ENCODE measurements at regions not wholly inside any gene's neighbourhood (a gene's known extent, or its start where the extent isn't known, plus 50 kb on each side); places are given as distances from the start of the nearest gene placed in this dataset.

DNA sequence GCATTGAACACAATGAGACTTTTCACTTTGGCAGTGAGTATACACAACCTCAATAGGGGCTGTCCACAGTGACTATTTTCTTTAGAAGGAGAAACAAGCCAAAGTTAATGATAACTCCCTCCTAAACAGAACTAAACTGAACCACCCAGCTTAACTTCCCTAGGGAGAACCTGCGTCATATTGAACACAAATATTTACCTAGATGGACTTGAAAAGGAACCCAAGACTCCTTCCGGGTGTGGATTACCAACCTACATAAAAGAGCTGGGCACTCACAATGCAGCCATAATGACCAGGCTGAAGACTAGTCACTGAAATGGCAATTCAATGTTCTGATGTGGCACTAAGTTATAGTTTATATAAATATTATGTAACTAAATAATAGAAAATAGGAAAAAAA lies 160.6 kb downstream of the IBTK start:
- ATAC-seq (ENCODE audit: low FRiP score in 2 of 2), result no peak

GRCh38 chr6:82085701-82086100 lies 161.8 kb downstream of the IBTK start:
- no peaks in the 10 kb centered on the region for H3K9me3 ChIP-seq
- no peaks in the 10 kb centered on the region for H3K4me1 ChIP-seq
- DNase-seq, result no peak
- 53 to 56% methylated on average over 5 of the region's 5 CpGs for WGBS, 2 donors
- no peak for ATAC-seq (ENCODE audit: low FRiP score in 2 of 2)
- no peaks in the 10 kb centered on the region for H3K36me3 ChIP-seq
- no peak overlapping the region for H3K4me3 ChIP-seq
- H3K27ac ChIP-seq, result no peak overlapping the region
- H3K27me3 ChIP-seq, result no peaks in the 10 kb centered on the region
- TF ChIP-seq EP300 (IDR thresholded peaks at IDR 0.05) (no peak), POLR2AphosphoS5 (IDR thresholded peaks at IDR 0.05) (no peak), POLR2A (IDR thresholded peaks at IDR 0.05) (no peak), CTCF (IDR thresholded peaks at IDR 0.05) (no peak)

More for the DNA sequence above, 160.6 kb downstream of the IBTK start:
- no peaks in the 10 kb centered on the region for H3K9me3 ChIP-seq
- H3K36me3 ChIP-seq, result no peaks in the 10 kb centered on the region
- no peak overlapping the region for H3K27ac ChIP-seq
- TF ChIP-seq CTCF (IDR thresholded peaks at IDR 0.05) (no peak), POLR2A (IDR thresholded peaks at IDR 0.05) (no peak), EP300 (IDR thresholded peaks at IDR 0.05) (no peak), POLR2AphosphoS5 (IDR thresholded peaks at IDR 0.05) (no peak)
- H3K4me3 ChIP-seq, result no peak overlapping the region
- no peaks in the 10 kb centered on the region for H3K27me3 ChIP-seq
- H3K4me1 ChIP-seq, result no peaks in the 10 kb centered on the region
- WGBS, 2 donors, result 65 to 69% methylated on average over 2 of the region's 2 CpGs
- no peak for DNase-seq

GRCh38 chr6:82084324-82084920 lies 163.1 kb downstream of the IBTK start:
- Histone ChIP-seq H3K4me3 (no peak overlapping the region), H3K9me3 (no peaks in the 10 kb centered on the region), H3K27ac (no peak overlapping the region), H3K27me3 (no peaks in the 10 kb centered on the region), H3K4me1 (no peaks in the 10 kb centered on the region), H3K36me3 (no peaks in the 10 kb centered on the region)
- no peak for TF ChIP-seq CTCF (IDR thresholded peaks at IDR 0.05)
- TF ChIP-seq POLR2A (IDR thresholded peaks at IDR 0.05), result no peak
- TF ChIP-seq EP300 (IDR thresholded peaks at IDR 0.05), result no peak
- no peak for TF ChIP-seq POLR2AphosphoS5 (IDR thresholded peaks at IDR 0.05)
- no peak for DNase-seq
- WGBS, 2 donors, result 67 to 84% methylated on average over 2 of the region's 2 CpGs
- no peak for ATAC-seq (ENCODE audit: low FRiP score in 2 of 2)

DNA sequence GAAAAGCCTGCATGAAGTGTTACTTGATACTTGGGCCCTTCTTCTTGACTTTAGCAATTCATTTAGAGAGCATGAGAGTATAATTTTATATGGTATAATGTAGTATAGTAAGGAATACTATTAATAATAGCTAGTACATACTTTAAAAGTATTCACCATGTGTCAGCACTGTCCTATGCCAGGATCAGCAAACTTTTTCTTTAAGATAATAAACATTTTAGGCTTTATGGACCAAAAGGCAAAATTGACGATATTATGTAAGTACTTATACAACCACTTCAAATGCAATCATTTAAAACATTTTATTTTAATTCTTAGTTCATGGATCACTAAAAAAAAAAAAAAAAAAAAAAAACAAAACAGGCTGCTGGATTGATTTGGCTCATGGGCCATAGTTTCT lies 163.9 kb downstream of the IBTK start:
- no peaks in the 10 kb centered on the region for H3K4me1 ChIP-seq
- ATAC-seq (ENCODE audit: low FRiP score in 2 of 2) (no peak), DNase-seq (no peak)
- no peaks in the 10 kb centered on the region for H3K27me3 ChIP-seq
- WGBS, 2 donors, result 87 to 91% methylated on average over 1 of the region's 1 CpG
- no peak overlapping the region for H3K4me3 ChIP-seq
- H3K9me3 ChIP-seq, result no peaks in the 10 kb centered on the region
- H3K36me3 ChIP-seq, result no peaks in the 10 kb centered on the region
- no peak overlapping the region for H3K27ac ChIP-seq
- TF ChIP-seq POLR2A (IDR thresholded peaks at IDR 0.05), result no peak
- no peak for TF ChIP-seq CTCF (IDR thresholded peaks at IDR 0.05)
- no peak for TF ChIP-seq EP300 (IDR thresholded peaks at IDR 0.05)
- no peak for TF ChIP-seq POLR2AphosphoS5 (IDR thresholded peaks at IDR 0.05)

DNA sequence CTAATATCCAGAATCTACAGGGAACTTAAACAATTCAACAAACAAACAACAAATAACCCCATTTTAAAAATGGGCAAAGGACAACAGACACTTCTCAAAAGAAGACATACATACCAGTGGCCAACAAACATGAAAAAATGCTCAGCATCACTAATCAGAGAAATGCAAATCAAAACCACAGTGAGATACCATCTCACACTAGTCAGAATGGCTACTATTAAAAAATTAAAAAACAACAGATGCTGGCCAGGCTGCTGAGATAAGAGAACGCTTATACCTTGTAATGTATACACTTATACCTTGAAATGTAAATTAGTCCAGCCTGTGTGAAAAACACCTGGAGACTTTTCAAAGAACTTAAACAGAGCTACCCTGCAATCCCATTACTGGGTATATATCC lies 166.8 kb downstream of the IBTK start:
- no peaks in the 10 kb centered on the region for H3K4me1 ChIP-seq
- DNase-seq (no peak), ATAC-seq (ENCODE audit: low FRiP score in 2 of 2) (no peak)
- H3K36me3 ChIP-seq, result no peaks in the 10 kb centered on the region
- 79 to 84% methylated on average over 1 of the region's 1 CpG for WGBS, 2 donors
- no peaks in the 10 kb centered on the region for H3K9me3 ChIP-seq
- no peak overlapping the region for H3K27ac ChIP-seq
- no peak overlapping the region for H3K4me3 ChIP-seq
- H3K27me3 ChIP-seq, result no peaks in the 10 kb centered on the region
- TF ChIP-seq CTCF (IDR thresholded peaks at IDR 0.05) (no peak), EP300 (IDR thresholded peaks at IDR 0.05) (no peak), POLR2AphosphoS5 (IDR thresholded peaks at IDR 0.05) (no peak), POLR2A (IDR thresholded peaks at IDR 0.05) (no peak)

Data from upper lobe of left lung (tissue), 6 donors.